ENCODE measurements at regions not wholly inside any gene's neighbourhood (a gene's known extent, or its start where the extent isn't known, plus 50 kb on each side); places are given as distances from the start of the nearest gene placed in this dataset.

DNA sequence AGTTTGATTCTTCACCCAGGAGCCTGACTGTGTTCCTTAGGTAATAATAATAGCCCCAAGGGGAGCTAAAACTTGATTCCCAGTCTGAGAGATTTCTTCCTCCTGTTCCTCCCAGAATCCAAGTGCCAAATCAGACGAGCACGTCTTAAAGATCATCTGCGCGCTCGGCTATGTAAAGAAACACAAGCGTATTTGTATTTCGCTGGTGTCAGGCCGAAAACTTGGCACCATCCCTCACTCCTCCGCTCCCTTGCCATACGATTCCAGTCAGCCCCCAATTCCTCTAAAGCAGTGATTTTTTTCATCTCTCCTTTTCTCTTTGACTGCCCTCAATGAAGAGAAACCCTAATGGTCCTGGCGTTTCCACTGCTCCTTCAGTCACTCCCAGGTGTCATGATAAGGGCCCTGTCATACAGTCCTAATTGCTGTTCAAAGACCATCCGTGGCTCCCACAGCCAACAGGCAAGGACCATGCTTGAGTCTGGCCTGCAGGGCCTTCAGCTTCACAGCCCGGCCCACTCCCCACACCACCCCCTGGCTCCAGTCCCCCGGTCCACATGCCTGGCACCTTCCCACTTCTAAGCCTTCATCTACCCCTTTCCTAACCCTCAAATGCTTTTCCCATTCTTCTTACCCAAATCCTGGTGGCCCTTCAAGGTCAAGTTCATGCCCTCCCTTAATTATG lies 130.8 kb upstream of the ID2 start:
- no peak for DNase-seq
- CTCF ChIA-PET: no interaction called here
- Mint-ChIP-seq H3K27me3 (no peaks in the 10 kb centered on the region), H3K4me3 (no peak overlapping the region), H3K27ac (peak overlapping the region; percentile 11), H3K9me3 (peaks cover 4% of the 10 kb centered on the region), H3K36me3 (ENCODE audit: low read depth) (no peaks in the 10 kb centered on the region), H3K4me1 (ENCODE audit: low read depth) (peaks cover 32% of the 10 kb centered on the region)
- POLR2A ChIA-PET: interaction anchor here (1.2 to 1.4 kb wide), 2 partner anchors 14 to 33 kb away, joined by 3 to 7 read pairs; no protein-coding TSS in a partner anchor
- ATAC-seq: no peak
- TF ChIP-seq, protein P1, sequence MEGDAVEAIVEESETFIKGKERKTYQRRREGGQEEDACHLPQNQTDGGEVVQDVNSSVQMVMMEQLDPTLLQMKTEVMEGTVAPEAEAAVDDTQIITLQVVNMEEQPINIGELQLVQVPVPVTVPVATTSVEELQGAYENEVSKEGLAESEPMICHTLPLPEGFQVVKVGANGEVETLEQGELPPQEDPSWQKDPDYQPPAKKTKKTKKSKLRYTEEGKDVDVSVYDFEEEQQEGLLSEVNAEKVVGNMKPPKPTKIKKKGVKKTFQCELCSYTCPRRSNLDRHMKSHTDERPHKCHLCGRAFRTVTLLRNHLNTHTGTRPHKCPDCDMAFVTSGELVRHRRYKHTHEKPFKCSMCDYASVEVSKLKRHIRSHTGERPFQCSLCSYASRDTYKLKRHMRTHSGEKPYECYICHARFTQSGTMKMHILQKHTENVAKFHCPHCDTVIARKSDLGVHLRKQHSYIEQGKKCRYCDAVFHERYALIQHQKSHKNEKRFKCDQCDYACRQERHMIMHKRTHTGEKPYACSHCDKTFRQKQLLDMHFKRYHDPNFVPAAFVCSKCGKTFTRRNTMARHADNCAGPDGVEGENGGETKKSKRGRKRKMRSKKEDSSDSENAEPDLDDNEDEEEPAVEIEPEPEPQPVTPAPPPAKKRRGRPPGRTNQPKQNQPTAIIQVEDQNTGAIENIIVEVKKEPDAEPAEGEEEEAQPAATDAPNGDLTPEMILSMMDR (IDR thresholded peaks at IDR 0.05): no peak
- intact Hi-C loops (cut with micrococcal nuclease): no loop called here

DNA sequence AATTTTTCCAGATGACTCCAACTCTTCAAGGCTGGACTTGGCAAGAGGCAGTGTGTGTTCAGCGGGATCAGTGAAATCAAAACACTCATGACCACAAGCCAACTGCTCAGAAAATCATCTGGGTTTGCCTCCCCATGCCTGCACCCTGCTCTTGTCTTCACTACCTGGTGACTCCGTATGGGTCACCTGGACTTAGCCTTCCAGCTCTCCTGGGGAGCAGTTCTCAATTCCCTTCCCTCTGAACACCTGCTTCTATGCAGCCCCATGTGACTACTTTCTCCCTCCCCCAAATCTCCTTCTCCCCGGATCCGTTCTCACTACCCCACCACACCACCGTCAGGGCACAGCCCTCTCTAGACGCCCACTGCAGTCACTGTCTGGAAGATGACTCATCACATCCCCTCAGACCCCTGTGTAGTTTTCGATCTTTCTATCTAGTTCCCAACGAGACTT lies 130.2 kb upstream of the ID2 start:
- Mint-ChIP-seq H3K36me3 (ENCODE audit: low read depth) (no peaks in the 10 kb centered on the region), H3K4me3 (no peak overlapping the region), H3K9me3 (peaks cover 4% of the 10 kb centered on the region), H3K27ac (peak overlapping the region; percentile 11), H3K4me1 (ENCODE audit: low read depth) (peaks cover 26% of the 10 kb centered on the region), H3K27me3 (no peaks in the 10 kb centered on the region)
- intact Hi-C loops (cut with micrococcal nuclease): no loop called here
- DNase-seq (peak; percentile 74), ATAC-seq (peak; percentile 92)
- ChIA-PET POLR2A (interaction anchor here (1.2 to 1.4 kb wide), 2 partner anchors 13 to 32 kb away, joined by 3 to 7 read pairs; no protein-coding TSS in a partner anchor), CTCF (no interaction called here)
- TF ChIP-seq, protein P1 (IDR thresholded peaks at IDR 0.05): no peak

DNA sequence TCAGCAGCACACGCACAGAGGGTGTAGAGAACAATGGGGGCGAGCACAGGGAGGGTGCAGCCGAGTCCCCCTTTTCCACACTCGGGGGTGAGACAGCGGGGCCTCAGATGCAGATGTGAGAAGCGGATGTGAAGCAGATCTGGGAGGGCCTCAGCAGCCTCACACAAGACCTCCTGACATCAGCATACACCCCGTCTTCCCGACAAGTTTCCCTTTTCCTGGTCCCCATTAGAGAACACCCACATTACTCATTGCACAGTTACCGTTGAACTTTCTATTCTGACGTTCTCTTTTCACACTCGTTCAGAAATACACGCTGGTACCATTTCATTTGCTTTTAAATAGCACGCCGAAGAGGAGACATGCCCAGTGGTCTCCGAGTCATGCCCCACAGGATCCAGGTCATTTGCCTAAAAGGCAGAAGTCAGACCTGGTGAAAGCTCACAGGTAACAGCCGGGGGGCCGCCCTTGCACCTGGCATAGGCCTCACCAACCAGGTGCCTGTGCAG lies 129.5 kb upstream of the ID2 start:
- Mint-ChIP-seq H3K9me3 (peaks cover 4% of the 10 kb centered on the region), H3K27ac (peak overlapping the region; percentile 11), H3K36me3 (ENCODE audit: low read depth) (no peaks in the 10 kb centered on the region), H3K27me3 (no peaks in the 10 kb centered on the region), H3K4me3 (no peak overlapping the region), H3K4me1 (ENCODE audit: low read depth) (peaks cover 19% of the 10 kb centered on the region)
- TF ChIP-seq, protein P1 (IDR thresholded peaks at IDR 0.05): no peak
- DNase-seq (no peak), ATAC-seq (peak; percentile 27)
- ChIA-PET CTCF (interaction anchor here (0.6 kb wide), 1 partner anchor 251 kb away, joined by 3 read pairs; no protein-coding TSS in a partner anchor), POLR2A (interaction anchor here (0.6 to 1.4 kb wide), 3 partner anchors 31 to 812 kb away, joined by 3 to 7 read pairs (median 3); no protein-coding TSS in a partner anchor)
- intact Hi-C loops (cut with micrococcal nuclease): no loop called here

DNA sequence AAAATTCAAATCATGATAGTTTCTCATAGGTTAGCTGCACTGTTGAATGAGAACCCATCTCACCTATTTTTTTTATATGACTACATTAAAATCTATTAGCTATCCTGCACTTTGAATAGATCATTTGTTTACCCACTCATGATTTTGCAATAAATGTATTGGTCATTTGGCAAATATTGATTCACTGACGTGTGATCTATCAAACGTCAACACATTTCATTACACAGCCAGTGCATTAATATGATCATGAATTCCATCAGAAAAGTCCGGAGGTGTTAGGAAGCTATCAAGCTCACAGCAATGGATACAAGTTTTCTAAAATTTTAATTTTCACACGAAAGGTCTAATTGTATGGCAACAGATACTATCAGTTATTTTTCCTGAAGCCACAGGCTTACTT lies 128.2 kb upstream of the ID2 start:
- intact Hi-C loops (cut with micrococcal nuclease): no loop called here
- H3K4me1 Mint-ChIP-seq (ENCODE audit: low read depth): peaks cover 16% of the 10 kb centered on the region
- no peaks in the 10 kb centered on the region for H3K27me3 Mint-ChIP-seq
- ChIA-PET POLR2A (no interaction called here), CTCF (interaction anchor here (0.7 kb wide), 1 partner anchor 9 kb away, joined by 3 read pairs; no protein-coding TSS in a partner anchor)
- H3K9me3 Mint-ChIP-seq: peaks cover 9% of the 10 kb centered on the region
- TF ChIP-seq, protein P1 (IDR thresholded peaks at IDR 0.05): no peak
- no peak for DNase-seq
- H3K27ac Mint-ChIP-seq: no peak overlapping the region
- H3K36me3 Mint-ChIP-seq (ENCODE audit: low read depth): no peaks in the 10 kb centered on the region
- H3K4me3 Mint-ChIP-seq: no peak overlapping the region
- ATAC-seq: no peak

DNA sequence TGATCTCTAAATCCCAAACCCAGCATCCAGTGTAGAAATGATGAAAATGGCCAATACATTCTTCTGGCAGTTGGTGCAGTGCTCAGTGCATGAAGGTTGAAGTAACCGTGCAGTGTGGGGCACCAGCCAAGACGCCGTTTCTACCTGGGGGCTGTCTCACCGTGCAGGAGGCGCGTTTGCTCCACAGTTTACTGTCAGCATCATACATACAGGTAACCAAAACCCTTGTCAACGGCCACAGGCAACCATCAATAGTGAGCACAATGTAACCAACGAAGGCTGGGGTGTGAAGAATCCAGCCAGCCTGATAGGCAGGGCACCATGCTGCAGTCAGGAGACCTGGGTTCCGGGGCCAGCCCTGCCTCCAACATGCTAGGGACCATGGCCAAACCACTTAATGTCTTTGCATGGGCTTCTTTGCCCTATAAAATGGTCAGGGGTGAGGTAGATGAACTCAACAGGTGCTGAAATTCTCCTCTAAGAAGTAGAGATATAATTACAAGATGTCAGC lies 127.5 kb upstream of the ID2 start:
- POLR2A ChIA-PET: no interaction called here
- no peak for DNase-seq
- no peak for ATAC-seq

More for the DNA sequence above, 127.5 kb upstream of the ID2 start:
- TF ChIP-seq, protein P1 (IDR thresholded peaks at IDR 0.05): no peak
- Mint-ChIP-seq H3K36me3 (ENCODE audit: low read depth) (no peaks in the 10 kb centered on the region), H3K4me3 (no peak overlapping the region), H3K27me3 (no peaks in the 10 kb centered on the region), H3K27ac (no peak overlapping the region), H3K4me1 (ENCODE audit: low read depth) (peaks cover 16% of the 10 kb centered on the region), H3K9me3 (peaks cover 13% of the 10 kb centered on the region)
- CTCF ChIA-PET: no interaction called here
- intact Hi-C loops (cut with micrococcal nuclease): no loop called here
